Epithelial cell of esophagus (primary cell): ENCODE measurements at regions not wholly inside any gene's neighbourhood (a gene's known extent, or its start where the extent isn't known, plus 50 kb on each side); places are given as distances from the start of the nearest gene placed in this dataset.
"Not testable (repeated sequence)": the region's sequence is repeated elsewhere in the genome, so short reads cannot be mapped to it uniquely, and the experiment has no call there.

ENCODE experiments used
- DNase-seq: peaks from one replicate; pipeline ENCODE4 v3.0.0; 2010; ENCODE audit warnings: low read depth
- H3K4me3 ChIP-seq: 2 replicates; pipeline ENCODE4 v1.5.1; 2011; ENCODE audit warnings: mild to moderate bottlenecking, low read length, control low read depth
- CTCF ChIP-seq: IDR thresholded peaks from 2 replicates; pipeline ENCODE4 v1.5.1; 2011; ENCODE audit warnings: low read depth, mild to moderate bottlenecking, low read length, control low read depth, inconsistent platforms; ENCODE audit not compliant: insufficient read depth; ENCODE audit errors: missing control alignments

GRCh38 chrX:4547213-4547836 is 833.9 kb upstream of the PRKX start:
- DNase-seq, result peak; percentile 40
- no peak overlapping the region for H3K4me3 ChIP-seq
- peak; percentile 77 for TF ChIP-seq CTCF

- not testable (repeated sequence) for DNase-seq, H3K4me3 ChIP-seq
Observed at GRCh38 chrX:4546178-4546577, 832.7 kb upstream of the PRKX start.

- H3K4me3 ChIP-seq, result no peak overlapping the region
- no peak for TF ChIP-seq CTCF
Observed at GRCh38 chrX:4528247-4528646, 814.8 kb upstream of the PRKX start.

GRCh38 chrX:4485912-4486311 is 772.5 kb upstream of the PRKX start:
- TF ChIP-seq CTCF, result no peak
- DNase-seq, result no peak
- H3K4me3 ChIP-seq, result no peak overlapping the region

More at GRCh38 chrX:4528247-4528646, 814.8 kb upstream of the PRKX start:
- DNase-seq, result no peak

GRCh38 chrX:4484266-4484665 is 770.8 kb upstream of the PRKX start:
- no peak overlapping the region for H3K4me3 ChIP-seq
- DNase-seq, result no peak
- no peak for TF ChIP-seq CTCF

- no peak overlapping the region for H3K4me3 ChIP-seq
- no peak for DNase-seq
- no peak for TF ChIP-seq CTCF
Observed at GRCh38 chrX:4451591-4451990, 738.1 kb upstream of the PRKX start.

- no peak for DNase-seq
- no peak for TF ChIP-seq CTCF
- H3K4me3 ChIP-seq, result no peak overlapping the region
Observed at GRCh38 chrX:4450177-4450576, 736.7 kb upstream of the PRKX start.
